Fibroblast of villous mesenchyme (primary cell): ENCODE measurements at regions not wholly inside any gene's neighbourhood (a gene's known extent, or its start where the extent isn't known, plus 50 kb on each side); places are given as distances from the start of the nearest gene placed in this dataset.

Source experiments
- DNase-seq: peaks from one replicate; pipeline ENCODE4 v3.0.0-alpha.2; 2010; ENCODE audit warnings: low read depth
- H3K4me3 ChIP-seq: 2 replicates; pipeline ENCODE4 v1.5.1; 2011; ENCODE audit warnings: low read depth, mild to moderate bottlenecking, low read length
- CTCF ChIP-seq: IDR thresholded peaks from 2 replicates; pipeline ENCODE4 v1.5.1; 2012; ENCODE audit warnings: low read depth, mild to moderate bottlenecking, low read length; ENCODE audit not compliant: insufficient read depth

DNA sequence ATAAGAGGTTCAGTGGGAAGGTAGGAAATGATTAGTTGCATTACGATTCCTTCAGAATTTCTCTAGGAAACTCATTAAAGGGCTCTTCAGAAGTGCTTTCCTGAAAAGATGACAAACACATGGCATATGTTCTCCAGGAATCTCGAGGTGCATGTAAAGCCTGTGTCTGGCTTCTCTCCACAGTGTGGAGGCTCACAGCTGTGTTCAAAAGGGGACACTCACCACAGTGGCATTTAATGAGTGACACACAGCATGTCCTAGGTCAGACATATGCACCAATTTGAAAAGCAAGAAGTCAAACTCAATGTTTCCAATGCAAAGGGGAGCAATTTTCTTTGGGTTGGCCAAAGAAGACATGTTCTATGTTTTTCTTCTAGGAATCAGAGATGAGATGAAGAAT, 976.9 kb downstream of the MAT2B start:
- no peak for TF ChIP-seq CTCF
- no peak for DNase-seq
- no peak overlapping the region for H3K4me3 ChIP-seq

- TF ChIP-seq CTCF = no peak
- DNase-seq = no peak
- no peak overlapping the region for H3K4me3 ChIP-seq
Measured at GRCh38 chr5:164484948-164485347, 979.5 kb downstream of the MAT2B start.

DNA sequence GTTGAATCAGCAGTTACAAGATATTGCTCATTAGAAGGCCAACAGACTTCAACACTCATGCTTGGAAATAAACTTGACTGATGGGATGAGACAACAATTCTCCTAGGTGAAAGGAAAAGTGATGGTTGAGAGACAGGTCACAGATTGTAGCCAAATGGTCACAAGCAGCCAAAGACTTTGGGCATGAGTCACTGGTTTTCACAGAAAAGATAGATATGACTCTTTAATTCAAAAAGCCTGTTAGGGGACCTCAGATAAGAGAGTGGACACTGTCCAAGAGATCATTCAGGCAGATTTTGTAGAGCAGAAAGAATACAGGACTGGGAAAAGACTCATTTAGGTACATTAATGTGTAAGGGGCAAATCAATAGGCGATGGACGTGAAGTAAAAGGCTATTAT, 982.5 kb downstream of the MAT2B start:
- no peak for TF ChIP-seq CTCF
- DNase-seq = no peak
- no peak overlapping the region for H3K4me3 ChIP-seq

DNA sequence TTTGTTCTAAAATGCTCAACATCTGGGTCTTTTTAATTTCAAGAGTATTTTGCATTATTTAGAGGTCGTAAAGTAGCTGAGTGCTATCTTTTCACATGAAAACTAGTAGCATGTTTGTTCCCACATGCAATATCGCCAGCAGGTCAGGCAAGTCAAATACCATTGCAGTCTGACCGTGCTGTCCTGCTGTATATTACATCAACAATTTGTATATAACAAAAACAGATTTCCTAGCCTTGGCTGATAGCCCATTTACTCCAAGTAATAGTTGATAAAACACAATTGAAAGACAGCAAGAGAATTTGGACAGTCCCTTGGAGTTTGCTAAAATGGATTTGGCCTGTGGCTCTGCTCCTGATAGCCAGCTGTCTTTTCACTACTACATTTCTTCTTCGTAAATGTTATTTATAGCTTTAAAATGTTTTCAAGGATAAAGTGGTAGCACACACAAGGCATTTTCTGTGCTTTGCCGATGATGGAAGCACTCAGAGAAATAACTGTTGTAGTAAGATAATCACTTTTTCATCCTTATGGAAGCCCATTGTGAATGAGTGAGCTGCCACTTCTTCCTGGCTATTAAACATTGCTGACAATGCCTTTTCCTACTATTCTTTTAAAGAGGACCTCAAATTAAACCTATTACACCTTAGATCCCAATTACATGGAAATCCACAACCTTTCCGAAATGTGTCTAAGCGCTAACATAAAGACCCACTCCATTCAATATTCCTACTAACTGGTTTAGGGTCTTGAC, 992.1 kb downstream of the MAT2B start:
- H3K4me3 ChIP-seq = no peak overlapping the region
- DNase-seq = no peak
- no peak for TF ChIP-seq CTCF

DNA sequence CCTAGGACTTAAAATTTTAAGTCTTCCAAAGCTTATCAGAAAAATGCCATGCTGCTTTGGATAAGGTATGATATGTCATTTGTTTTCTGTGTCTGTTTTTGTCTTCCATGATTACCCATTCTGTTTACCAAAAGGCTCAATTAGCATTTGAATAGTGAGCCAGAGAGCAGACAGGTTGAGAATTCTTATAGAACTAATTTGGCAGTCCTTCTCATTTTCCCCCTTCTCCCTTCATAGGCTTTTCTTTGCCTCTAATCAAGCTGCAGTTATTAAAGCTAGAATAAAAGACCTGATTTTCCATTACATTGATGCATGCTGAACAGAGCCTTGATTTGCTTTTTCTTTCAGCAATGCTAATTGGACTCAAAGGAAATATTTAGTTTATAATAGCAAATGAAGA, 993.0 kb downstream of the MAT2B start:
- no peak overlapping the region for H3K4me3 ChIP-seq
- DNase-seq = no peak
- TF ChIP-seq CTCF = no peak

DNA sequence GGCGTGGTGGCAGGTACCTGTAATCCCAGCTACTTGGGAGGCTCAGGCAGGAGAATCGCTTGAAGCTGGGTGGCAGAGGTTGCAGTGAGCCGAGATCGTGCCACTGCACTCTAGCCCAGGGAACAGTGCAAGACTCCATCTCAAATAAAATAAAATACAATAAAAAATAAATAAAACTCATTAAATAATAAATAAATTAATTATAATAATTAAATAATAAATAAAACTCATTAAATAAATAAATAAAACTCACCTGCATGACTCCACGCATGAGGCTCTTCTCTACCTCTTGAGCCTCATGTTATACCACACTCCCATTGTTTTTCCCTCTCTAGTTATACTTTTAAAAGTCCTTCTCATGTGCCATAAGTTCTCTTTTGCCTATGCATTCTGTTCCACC, 995.4 kb downstream of the MAT2B start:
- no peak for DNase-seq
- TF ChIP-seq CTCF = no peak
- H3K4me3 ChIP-seq = no peak overlapping the region

DNA sequence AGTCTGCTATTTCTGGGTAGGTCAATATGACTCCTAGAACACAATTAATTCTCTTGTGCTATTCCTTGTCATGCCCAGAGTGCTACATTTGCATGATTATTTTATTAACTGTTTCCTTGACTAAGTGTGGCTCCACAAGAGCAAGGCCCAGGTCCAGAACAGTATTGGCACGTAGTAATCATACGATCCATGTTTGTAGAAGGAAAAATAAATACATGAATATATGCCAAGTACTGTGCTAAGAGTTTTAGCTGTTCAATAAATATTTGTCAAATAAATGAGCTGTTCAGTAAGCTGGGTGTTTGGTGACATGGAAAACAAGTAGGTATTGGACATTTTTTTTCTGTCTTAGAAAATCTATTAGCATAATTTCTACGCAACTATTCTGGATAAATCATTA, 995.9 kb downstream of the MAT2B start:
- DNase-seq = no peak
- no peak overlapping the region for H3K4me3 ChIP-seq
- TF ChIP-seq CTCF = no peak
